ENCODE measurements at regions not wholly inside any gene's neighbourhood (a gene's known extent, or its start where the extent isn't known, plus 50 kb on each side); places are given as distances from the start of the nearest gene placed in this dataset.

DNA sequence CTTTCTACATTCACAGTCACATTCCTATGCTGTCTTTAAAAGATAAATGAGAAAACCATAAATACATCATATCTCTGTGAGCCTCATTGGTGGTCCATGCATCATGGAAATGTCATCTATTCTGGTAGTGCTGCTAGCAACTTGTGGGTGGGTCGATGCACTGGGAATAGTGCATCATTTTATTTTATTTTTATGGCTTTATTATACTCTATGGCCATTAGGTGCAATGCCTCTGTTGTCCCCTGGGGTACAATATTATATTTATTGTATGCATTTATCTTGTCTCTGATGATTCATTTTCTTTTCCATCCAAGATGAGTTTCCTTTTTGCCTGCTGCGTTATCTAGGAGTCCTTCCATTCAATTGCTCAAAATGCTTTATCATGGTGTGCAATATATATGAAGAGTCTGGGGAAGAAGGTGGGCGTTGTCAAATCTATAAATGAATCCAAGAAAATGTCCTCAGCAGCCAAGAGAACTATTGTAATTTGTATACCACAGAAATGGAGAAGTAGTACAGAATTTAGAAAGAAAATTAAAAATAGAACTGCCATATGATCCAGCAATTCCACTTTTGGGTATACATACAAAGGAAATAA, 324.0 kb downstream of the KCNJ2 start:
- TF ChIP-seq POLR2AphosphoS5 (IDR thresholded peaks at IDR 0.05; ENCODE audit: low read depth, low read length) = no peak
- TF ChIP-seq, protein P1, sequence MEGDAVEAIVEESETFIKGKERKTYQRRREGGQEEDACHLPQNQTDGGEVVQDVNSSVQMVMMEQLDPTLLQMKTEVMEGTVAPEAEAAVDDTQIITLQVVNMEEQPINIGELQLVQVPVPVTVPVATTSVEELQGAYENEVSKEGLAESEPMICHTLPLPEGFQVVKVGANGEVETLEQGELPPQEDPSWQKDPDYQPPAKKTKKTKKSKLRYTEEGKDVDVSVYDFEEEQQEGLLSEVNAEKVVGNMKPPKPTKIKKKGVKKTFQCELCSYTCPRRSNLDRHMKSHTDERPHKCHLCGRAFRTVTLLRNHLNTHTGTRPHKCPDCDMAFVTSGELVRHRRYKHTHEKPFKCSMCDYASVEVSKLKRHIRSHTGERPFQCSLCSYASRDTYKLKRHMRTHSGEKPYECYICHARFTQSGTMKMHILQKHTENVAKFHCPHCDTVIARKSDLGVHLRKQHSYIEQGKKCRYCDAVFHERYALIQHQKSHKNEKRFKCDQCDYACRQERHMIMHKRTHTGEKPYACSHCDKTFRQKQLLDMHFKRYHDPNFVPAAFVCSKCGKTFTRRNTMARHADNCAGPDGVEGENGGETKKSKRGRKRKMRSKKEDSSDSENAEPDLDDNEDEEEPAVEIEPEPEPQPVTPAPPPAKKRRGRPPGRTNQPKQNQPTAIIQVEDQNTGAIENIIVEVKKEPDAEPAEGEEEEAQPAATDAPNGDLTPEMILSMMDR (IDR thresholded peaks at IDR 0.05) = no peak; the same call in 1 of the 2 replicates
- TF ChIP-seq, protein P2, sequence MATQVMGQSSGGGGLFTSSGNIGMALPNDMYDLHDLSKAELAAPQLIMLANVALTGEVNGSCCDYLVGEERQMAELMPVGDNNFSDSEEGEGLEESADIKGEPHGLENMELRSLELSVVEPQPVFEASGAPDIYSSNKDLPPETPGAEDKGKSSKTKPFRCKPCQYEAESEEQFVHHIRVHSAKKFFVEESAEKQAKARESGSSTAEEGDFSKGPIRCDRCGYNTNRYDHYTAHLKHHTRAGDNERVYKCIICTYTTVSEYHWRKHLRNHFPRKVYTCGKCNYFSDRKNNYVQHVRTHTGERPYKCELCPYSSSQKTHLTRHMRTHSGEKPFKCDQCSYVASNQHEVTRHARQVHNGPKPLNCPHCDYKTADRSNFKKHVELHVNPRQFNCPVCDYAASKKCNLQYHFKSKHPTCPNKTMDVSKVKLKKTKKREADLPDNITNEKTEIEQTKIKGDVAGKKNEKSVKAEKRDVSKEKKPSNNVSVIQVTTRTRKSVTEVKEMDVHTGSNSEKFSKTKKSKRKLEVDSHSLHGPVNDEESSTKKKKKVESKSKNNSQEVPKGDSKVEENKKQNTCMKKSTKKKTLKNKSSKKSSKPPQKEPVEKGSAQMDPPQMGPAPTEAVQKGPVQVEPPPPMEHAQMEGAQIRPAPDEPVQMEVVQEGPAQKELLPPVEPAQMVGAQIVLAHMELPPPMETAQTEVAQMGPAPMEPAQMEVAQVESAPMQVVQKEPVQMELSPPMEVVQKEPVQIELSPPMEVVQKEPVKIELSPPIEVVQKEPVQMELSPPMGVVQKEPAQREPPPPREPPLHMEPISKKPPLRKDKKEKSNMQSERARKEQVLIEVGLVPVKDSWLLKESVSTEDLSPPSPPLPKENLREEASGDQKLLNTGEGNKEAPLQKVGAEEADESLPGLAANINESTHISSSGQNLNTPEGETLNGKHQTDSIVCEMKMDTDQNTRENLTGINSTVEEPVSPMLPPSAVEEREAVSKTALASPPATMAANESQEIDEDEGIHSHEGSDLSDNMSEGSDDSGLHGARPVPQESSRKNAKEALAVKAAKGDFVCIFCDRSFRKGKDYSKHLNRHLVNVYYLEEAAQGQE (IDR thresholded peaks at IDR 0.05; ENCODE audit: insufficient read depth in 1 of 2, low read depth in 2 of 2, low read length in 1 of 2) = no peak
- no peak for TF ChIP-seq TCF7L2 (IDR thresholded peaks at IDR 0.05; ENCODE audit: low read depth, low read length)

Measured in Panc1 (cell line).